Hematopoietic multipotent progenitor cell treated with erythropoietin and hydrocortisone succinate and interleukin-3 and kit ligand, for 17 days (in vitro differentiated cells): ENCODE measurements at regions not wholly inside any gene's neighbourhood (a gene's known extent, or its start where the extent isn't known, plus 50 kb on each side); places are given as distances from the start of the nearest gene placed in this dataset.

Experiments used
- DNase-seq: peaks from one replicate; pipeline ENCODE4 v3.0.0-alpha.2; 2015; ENCODE audit warnings: low spot score

GRCh38 chr15:39479911-39480310 lies 101.0 kb upstream of the THBS1 start:
- no peak for DNase-seq

GRCh38 chr15:39482459-39482858 lies 98.4 kb upstream of the THBS1 start:
- DNase-seq = no peak

GRCh38 chr15:39486621-39487457 lies 94.0 kb upstream of the THBS1 start:
- no peak for DNase-seq

GRCh38 chr15:39487458-39487735 lies 93.5 kb upstream of the THBS1 start:
- no peak for DNase-seq

- no peak for DNase-seq
Measured at GRCh38 chr15:39488516-39488915, 92.4 kb upstream of the THBS1 start.

DNA sequence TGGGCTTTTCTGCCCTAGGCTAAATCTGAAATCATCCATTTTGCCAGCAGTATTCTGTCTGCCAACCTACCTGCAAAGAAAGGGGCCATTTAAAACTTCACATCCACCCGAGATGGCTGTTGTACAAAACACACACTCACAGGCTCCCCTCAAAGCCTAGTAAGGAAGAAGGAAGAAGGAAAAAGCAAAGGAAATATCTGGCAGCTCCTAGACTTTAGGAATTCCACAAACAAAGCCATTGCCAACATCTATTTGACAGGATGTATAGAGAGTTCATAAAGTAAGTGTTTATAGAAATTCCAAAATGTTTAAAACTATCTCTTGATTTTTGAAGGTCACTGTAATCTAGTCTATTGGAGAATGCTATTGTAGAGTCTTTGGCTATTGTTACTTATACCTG lies 91.9 kb upstream of the THBS1 start:
- no peak for DNase-seq

GRCh38 chr15:39491115-39491885 lies 89.6 kb upstream of the THBS1 start:
- no peak for DNase-seq

- no peak for DNase-seq
Measured at GRCh38 chr15:39491886-39492490, 88.9 kb upstream of the THBS1 start.

GRCh38 chr15:39493424-39494067 lies 87.3 kb upstream of the THBS1 start:
- DNase-seq = no peak

DNA sequence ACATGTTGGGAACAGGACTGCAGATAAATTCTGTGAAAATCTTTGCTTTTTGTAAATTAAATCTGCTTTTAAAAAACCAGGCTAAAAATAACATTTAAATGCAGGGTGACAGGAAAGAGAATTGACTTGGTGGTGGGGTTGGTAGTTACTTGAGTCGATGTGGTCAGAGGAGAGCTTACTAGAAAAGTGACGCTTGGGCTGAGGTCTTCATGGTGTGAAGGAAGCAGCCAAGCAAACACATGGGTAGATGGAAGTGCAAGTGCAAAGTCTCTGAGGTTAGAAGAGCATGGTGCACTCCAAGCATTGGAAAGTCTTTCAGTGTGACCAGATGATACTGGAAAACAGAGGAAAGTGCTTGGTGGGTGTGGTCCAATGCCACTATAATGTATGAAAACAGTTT lies 86.4 kb upstream of the THBS1 start:
- DNase-seq = no peak

GRCh38 chr15:39495871-39496840 lies 84.7 kb upstream of the THBS1 start:
- no peak for DNase-seq

DNA sequence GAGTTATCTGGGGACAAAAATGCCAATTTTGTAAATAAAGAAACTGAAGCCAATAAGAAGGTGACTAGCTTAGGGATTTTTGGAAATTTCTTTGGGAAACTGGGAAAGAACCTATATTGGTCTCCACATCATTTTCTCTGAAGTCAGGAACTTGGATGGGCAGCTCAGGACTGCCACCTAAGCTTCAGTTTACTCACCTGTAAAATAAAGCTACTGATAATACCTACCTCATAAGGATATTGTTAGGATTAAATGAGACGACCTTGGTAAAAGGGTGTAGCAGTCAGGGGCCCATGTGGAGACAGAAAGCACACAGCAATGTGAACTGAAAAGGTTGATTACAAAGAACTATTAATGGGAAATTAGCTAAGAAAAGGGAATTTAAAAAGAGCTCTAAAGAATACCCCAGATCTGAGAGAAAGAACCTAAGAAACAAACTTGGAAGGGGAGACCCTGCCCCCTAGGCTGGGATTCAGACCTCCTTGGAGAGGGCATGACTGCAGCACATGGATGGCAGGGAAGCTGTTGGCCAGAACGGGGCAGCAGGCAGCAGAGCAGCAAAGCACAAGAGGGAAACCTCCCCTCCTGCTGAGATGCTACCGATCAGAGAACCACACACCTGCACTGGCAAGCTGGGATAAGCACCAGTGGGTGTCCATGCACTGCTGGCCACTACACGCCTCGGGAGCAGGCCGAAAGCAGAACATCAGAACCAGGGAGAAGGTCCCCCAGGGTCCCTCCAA lies 83.7 kb upstream of the THBS1 start:
- DNase-seq = no peak

GRCh38 chr15:39497759-39498565 lies 82.9 kb upstream of the THBS1 start:
- DNase-seq = no peak

DNA sequence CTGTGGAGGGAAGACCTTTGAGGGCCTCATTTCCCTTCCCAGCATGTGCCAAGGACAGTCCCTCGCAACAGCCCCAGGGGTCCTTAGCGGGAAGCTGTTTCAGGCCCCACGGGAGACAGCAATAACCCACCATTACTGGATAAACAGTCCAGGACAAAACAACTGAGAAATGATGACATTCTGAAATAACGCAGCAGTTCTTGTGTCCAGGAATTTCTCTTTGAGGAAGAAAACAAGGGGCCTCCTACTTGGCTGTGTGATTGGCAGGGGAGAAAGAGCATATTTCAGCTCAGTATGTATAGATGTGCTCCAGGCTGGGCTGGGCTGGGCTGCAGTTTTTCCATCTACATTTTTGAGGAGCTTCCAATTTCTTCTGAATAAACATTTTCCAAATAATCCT lies 82.2 kb upstream of the THBS1 start:
- no peak for DNase-seq

DNA sequence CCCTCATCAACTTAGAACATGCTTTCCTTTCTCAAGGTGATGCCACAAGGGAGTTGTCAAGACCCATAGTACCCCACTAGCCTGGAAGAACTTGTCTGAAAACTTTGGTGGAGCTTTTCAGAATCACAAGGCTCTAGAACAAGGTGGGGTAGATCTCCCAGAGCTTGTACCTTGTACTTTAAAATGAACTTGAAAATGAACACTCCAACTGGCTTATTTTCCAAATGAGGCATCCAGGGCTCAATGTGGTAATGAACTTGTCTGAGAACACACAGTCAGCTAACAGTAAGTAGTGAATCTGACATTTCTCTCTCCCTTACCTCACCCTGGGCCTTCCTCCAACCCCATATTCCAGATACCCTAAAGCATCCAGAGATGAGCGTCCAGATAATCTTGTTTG lies 81.8 kb upstream of the THBS1 start:
- no peak for DNase-seq

DNA sequence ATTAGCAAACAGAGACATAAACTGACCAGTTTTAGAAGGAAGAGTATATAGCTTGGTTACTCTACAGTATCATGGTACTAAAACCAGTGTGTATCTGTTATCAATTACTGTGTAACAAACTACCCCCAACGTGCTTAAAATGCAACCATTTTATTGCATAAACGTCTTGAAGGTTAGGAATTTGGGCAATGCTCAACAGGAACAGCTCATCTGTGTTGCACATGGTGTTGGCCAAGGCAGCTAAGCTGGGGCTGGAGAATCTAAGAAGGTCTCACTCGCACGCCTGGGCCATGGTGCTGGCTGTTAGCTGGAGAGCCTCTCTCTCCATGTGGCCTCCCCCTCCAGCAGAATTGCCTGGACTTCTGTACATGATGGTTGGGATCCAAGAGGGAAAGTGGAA lies 81.2 kb upstream of the THBS1 start:
- DNase-seq = no peak

DNA sequence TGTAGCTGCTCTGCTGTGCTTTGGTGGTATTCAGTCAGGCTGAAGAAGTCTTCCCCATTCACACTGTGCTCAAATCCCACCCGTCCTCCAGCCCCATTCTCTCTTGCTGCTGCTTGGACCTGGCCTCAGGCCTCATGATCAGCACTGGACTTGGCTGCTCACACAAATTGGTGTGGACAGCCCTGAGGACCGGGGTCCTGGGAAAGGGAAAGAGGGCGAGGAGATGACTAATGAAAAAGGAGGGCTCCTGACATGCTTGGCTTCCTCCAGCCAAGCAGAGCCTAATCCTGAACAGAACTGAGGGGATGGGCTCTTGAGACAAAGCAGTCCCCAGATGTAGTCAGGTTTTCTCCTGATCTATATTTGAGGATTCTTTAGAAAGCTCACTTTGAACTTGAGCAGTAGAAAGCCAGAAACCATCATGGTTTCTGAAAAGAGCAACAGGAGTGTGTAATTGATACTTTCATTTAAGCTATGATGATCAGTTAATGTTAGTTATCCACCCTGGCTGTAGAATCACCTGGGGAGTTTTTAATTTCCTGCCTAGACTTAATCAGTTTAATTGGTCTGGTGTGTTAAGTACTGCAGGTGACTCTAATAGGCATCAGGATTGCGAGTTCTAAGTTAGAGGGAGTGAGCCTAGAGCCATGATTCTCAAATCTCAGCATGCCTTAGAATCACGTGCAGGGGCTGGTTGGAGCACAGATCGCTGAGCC lies 79.4 kb upstream of the THBS1 start:
- DNase-seq = no peak

GRCh38 chr15:39502082-39502447 lies 78.8 kb upstream of the THBS1 start:
- no peak for DNase-seq

GRCh38 chr15:39502611-39503195 lies 78.2 kb upstream of the THBS1 start:
- no peak for DNase-seq
